HG03342 (cell line): ENCODE measurements at regions not wholly inside any gene's neighbourhood (a gene's known extent, or its start where the extent isn't known, plus 50 kb on each side); places are given as distances from the start of the nearest gene placed in this dataset.

Experiments used
- ATAC-seq: cut with Tn5 transposase; IDR thresholded peaks from one replicate; pipeline ENCODE4 v1.9.1; 2021; ENCODE audit warnings: mild to moderate bottlenecking, moderate library complexity; ENCODE audit not compliant: unreplicated experiment

DNA sequence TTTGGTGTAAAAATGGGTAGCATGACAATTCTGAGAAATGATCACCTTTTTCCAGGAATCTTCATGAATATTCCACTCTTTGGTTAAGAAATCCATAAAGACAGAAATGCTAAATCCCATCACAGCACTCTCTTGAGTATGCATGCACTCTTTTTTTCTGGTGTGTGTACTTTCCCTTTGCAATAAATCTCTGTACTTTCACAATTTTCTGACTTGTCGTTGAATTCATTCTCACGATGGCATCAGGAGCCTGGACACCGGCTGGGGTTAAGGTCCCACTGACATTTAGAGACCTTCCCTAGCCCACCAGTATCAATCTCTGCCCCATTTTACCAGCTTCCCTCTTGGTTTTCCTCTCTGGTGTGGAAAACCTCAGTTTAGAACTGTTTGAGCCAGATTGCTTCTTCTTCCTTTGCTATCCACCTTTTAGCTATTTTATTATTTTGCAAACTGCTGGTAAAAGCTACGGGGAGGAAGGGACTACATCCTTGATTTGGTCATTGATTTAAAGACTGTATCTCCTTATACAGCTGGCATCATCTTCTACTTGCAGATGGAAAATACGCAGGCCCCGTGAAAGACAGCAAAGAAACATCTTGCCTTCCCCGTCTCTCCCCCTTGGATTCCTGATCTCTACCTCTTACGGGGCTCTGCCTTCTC is 59.9 kb upstream of the ZFR start:
- ATAC-seq, result no peak

DNA sequence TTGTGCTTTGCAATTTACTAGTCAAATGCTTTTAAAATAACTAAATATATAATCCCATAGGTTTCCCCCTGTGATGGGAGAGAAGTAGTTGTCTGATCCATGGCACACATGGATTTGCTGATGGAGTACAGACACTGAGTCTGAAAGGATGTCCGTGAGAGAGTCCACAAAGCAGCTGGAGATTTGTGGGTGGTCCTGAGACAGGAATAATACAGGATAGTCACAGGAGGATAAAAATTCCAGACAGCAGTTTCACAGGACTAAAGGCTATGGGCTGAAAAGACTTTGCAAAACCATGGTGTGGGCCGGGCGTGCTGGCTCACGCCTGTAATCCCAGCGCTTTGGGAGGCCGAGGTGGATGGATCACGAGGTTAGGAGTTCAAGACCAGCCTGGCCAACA is 58.7 kb upstream of the ZFR start:
- ATAC-seq, result no peak

- ATAC-seq, result no peak
Measured at GRCh38 chr5:32501071-32502002, 56.8 kb upstream of the ZFR start.

GRCh38 chr5:32500181-32500580 is 55.6 kb upstream of the ZFR start:
- ATAC-seq, result no peak

DNA sequence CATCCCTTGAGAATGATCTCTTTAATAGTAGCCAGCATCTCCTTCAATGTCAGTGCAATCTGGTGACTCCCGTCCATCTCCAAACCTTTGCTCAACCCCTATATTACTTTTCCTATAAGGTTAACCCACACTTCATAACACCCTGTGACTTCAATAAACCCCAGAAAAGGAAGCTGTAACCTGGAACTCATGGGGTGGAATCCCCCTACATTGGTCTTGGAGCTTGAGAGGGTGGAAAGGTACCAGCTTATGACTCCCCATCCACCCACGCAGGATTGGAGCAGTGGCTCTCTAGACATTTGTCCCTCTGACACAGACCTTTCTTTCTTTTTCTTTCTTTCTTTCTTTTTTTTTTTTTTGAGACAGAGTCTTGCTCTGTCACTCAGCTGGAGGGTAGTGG is 54.7 kb upstream of the ZFR start:
- no peak for ATAC-seq

- no peak for ATAC-seq
Measured at GRCh38 chr5:32498484-32498883, 53.9 kb upstream of the ZFR start.

DNA sequence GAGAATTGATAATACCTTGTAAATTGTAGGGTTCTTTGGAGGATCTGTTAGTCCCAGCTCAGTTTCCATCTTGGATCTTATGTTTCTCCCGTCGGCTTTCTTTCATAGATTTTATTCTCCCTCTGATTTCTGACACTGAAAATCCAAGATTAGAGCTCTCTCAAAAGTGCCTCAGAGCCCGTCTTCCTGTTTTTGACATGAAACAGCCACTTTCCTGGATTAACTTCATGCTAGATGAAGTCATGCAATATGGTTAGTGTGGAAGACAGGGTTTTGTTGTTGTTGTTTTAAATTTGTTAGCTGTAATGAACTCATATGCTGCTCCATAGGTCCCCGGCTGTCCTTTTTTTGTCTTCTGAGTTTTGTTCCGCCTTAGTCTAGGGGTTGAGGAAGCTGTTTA is 51.6 kb upstream of the ZFR start:
- no peak for ATAC-seq

DNA sequence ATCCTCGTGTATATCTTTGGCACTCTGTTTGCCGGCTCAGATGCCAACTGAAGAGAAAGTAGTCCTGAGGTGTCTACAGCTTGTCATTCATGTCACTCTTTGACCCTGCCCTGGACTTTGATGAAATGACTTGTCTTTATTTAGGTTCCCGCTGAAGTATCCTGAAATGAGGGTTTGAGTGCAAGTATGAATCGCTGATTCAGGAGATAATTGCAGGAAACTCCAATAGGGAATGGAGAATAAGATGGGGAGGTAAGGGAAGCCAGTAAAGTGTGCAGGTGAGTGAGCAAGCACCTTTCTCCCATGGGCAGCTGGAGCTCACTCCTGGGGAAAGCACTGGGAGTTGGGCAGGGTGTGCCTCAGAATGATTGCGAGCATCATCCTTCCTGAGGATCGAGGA is 50.3 kb upstream of the ZFR start:
- ATAC-seq, result no peak
